Psoas muscle (tissue), 7 donors: ENCODE measurements at regions not wholly inside any gene's neighbourhood (a gene's known extent, or its start where the extent isn't known, plus 50 kb on each side); places are given as distances from the start of the nearest gene placed in this dataset.

Source experiments
- ATAC-seq, 4 donors: fragments of 200-7000 bp; cut with Tn5 transposase; one replicate each; pipeline ENCODE4 v1.9.1; 2020; ENCODE audit warnings: moderate library complexity in 3 of 4, mild to moderate bottlenecking in 2 of 4
- DNase-seq, 2 donors: peaks; one replicate each; pipeline ENCODE4 v3.0.0-alpha.2; 2020
- H3K27ac ChIP-seq: fragments of 200-600 bp; one replicate; pipeline ENCODE4 v1.8.0; 2022
- H3K27me3 ChIP-seq, 3 donors: fragments of 200-600 bp in 1 of 3; one replicate each; pipeline versions ENCODE4 v1.6.1 to v1.8.0; 2013 to 2022; ENCODE audit warnings: low read length in 2 of 3, mild to moderate bottlenecking in 2 of 3, moderate library complexity in 1 of 3; ENCODE audit not compliant: insufficient read depth in 3 of 3
- H3K36me3 ChIP-seq, 2 donors: fragments of 200-600 bp in 1 of 2; one replicate each; pipeline versions ENCODE4 v1.6.1 to v1.8.0; 2013 to 2022; ENCODE audit warnings: low read depth in 1 of 2, mild to moderate bottlenecking in 1 of 2, moderate library complexity in 1 of 2; ENCODE audit not compliant: insufficient read depth in 1 of 2
- H3K4me1 ChIP-seq: fragments of 200-600 bp; one replicate; pipeline ENCODE4 v1.8.0; 2022
- H3K4me3 ChIP-seq: fragments of 200-600 bp; one replicate; pipeline ENCODE4 v1.8.0; 2022; ENCODE audit warnings: mild to moderate bottlenecking
- H3K9me3 ChIP-seq: fragments of 200-600 bp; one replicate; pipeline ENCODE4 v1.8.0; 2022
- CTCF ChIP-seq: fragments of 200-600 bp; IDR thresholded peaks from one replicate; pipeline ENCODE4 v1.8.0; 2022; ENCODE audit warnings: antibody characterized with exemption
- WGBS, 3 donors: extraction: QIAGEN DNeasy Blood & Tissue Kit; methylation state at CpG; one replicate each; pipeline versions ENCODE4 v1.1.6 to v1.1.7; 2013; 5-methylcytosine and 5-hydroxymethylcytosine counted together
- intact Hi-C, 2 donors: fragments of 100-400 bp; cut with DNase I; formaldehyde crosslinking; loops; one replicate each; pipeline versions ENCODE4 v1.11.0 to v1.14.2; 2022
- donor health status: healthy with polysubstance abuse.
- donor health status: DM: no; HTN: no; CAD: no; lungs with moderate emphysema.
- donor health status: Bipolar disorder and iron deficiency.
- donor health status: healthy.
- donor health status: DM: yes; HTN: yes; CAD: no.
- donor health status: DM: no; HTN: no; CAD: no.
- donor health status: DM: yes; HTN: yes; CAD: no.

- H3K36me3 ChIP-seq: no peaks in the 10 kb centered on the region
- no peak overlapping the region for H3K27ac ChIP-seq
- TF ChIP-seq CTCF: no peak
- no peaks in the 10 kb centered on the region for H3K4me1 ChIP-seq
- ATAC-seq (no peak), DNase-seq (no peak)
- no peak overlapping the region for H3K4me3 ChIP-seq
- H3K9me3 ChIP-seq: no peaks in the 10 kb centered on the region
- H3K27me3 ChIP-seq: peaks cover 0 to 26% (median 0%) of the 10 kb centered on the region in 3 donors
- 87 to 93% (median 88%) methylated on average over 4 of the region's 4 CpGs for WGBS, 3 donors
- intact Hi-C loops: loop anchor here in 1 of 2 donors (1.0 kb wide), 1 partner anchor 16 kb away; no protein-coding TSS in a partner anchor
Observed at GRCh38 chr11:119794756-119795155, 65.8 kb upstream of the NECTIN1 start.

GRCh38 chr11:119794141-119794665 lies 65.2 kb upstream of the NECTIN1 start:
- no peaks in the 10 kb centered on the region for H3K36me3 ChIP-seq
- no peak overlapping the region for H3K27ac ChIP-seq
- no peaks in the 10 kb centered on the region for H3K9me3 ChIP-seq
- no peak overlapping the region for H3K4me3 ChIP-seq
- H3K27me3 ChIP-seq: peaks cover 0 to 21% (median 0%) of the 10 kb centered on the region in 3 donors
- intact Hi-C loops: loop anchor here in 1 of 2 donors (1.0 kb wide), 1 partner anchor 16 kb away; no protein-coding TSS in a partner anchor
- ATAC-seq (no peak), DNase-seq (no peak)
- 79 to 86% (median 82%) methylated on average over 17 of the region's 17 CpGs for WGBS, 3 donors
- no peaks in the 10 kb centered on the region for H3K4me1 ChIP-seq
- TF ChIP-seq CTCF: no peak

GRCh38 chr11:119793335-119793984 lies 64.5 kb upstream of the NECTIN1 start:
- no peak for ATAC-seq
- no peak for TF ChIP-seq CTCF
- 69 to 75% (median 73%) methylated on average over 10 of the region's 10 CpGs for WGBS, 3 donors
- Histone ChIP-seq H3K36me3 (no peaks in the 10 kb centered on the region), H3K27me3 (peaks cover 0 to 14% (median 0%) of the 10 kb centered on the region in 3 donors), H3K4me3 (no peak overlapping the region), H3K4me1 (no peaks in the 10 kb centered on the region), H3K9me3 (no peaks in the 10 kb centered on the region), H3K27ac (no peak overlapping the region)
- intact Hi-C loops: no loop called here
- no peak for DNase-seq

- peaks cover 0 to 14% (median 0%) of the 10 kb centered on the region in 3 donors for H3K27me3 ChIP-seq
- no peaks in the 10 kb centered on the region for H3K36me3 ChIP-seq
- no peaks in the 10 kb centered on the region for H3K4me1 ChIP-seq
- 27 to 48% (median 32%) methylated on average over 6 of the region's 6 CpGs for WGBS, 3 donors
- H3K27ac ChIP-seq: no peak overlapping the region
- DNase-seq (no peak), ATAC-seq (no peak)
- no peak overlapping the region for H3K4me3 ChIP-seq
- H3K9me3 ChIP-seq: no peaks in the 10 kb centered on the region
- no peak for TF ChIP-seq CTCF
- intact Hi-C loops: no loop called here
Observed at GRCh38 chr11:119791701-119792151, 62.7 kb upstream of the NECTIN1 start.
